HG02943 (cell line): ENCODE measurements at regions not wholly inside any gene's neighbourhood (a gene's known extent, or its start where the extent isn't known, plus 50 kb on each side); places are given as distances from the start of the nearest gene placed in this dataset.
"Not testable (repeated sequence)": the region's sequence is repeated elsewhere in the genome, so short reads cannot be mapped to it uniquely, and the experiment has no call there.

Experiments
- ATAC-seq: cut with Tn5 transposase; IDR thresholded peaks from one replicate; pipeline ENCODE4 v1.9.1; 2021; ENCODE audit warnings: mild to moderate bottlenecking, low read depth, moderate library complexity; ENCODE audit not compliant: unreplicated experiment

GRCh38 chr21:25176637-25177412 lies 430.5 kb downstream of the MRPL39 start:
- ATAC-seq = peak; percentile 86

GRCh38 chr21:25175938-25176337 lies 431.3 kb downstream of the MRPL39 start:
- peak; percentile 77 for ATAC-seq

GRCh38 chr21:25171438-25171837 lies 435.8 kb downstream of the MRPL39 start:
- ATAC-seq = no peak

- no peak for ATAC-seq
These were observed 436.6 kb downstream of the MRPL39 start for GRCh38 chr21:25170681-25171080.

- ATAC-seq = no peak
These were observed 437.9 kb downstream of the MRPL39 start for GRCh38 chr21:25169370-25169769.

GRCh38 chr21:25166904-25167303 lies 440.4 kb downstream of the MRPL39 start:
- not testable (repeated sequence) for ATAC-seq

GRCh38 chr21:25161571-25161970 lies 445.7 kb downstream of the MRPL39 start:
- ATAC-seq = no peak

GRCh38 chr21:25155020-25155419 lies 452.3 kb downstream of the MRPL39 start:
- not testable (repeated sequence) for ATAC-seq

- ATAC-seq = no peak
These were observed 458.3 kb downstream of the MRPL39 start for GRCh38 chr21:25149022-25149421.

GRCh38 chr21:25139414-25139813 lies 467.9 kb downstream of the MRPL39 start:
- no peak for ATAC-seq

GRCh38 chr21:25133939-25134338 lies 473.3 kb downstream of the MRPL39 start:
- no peak for ATAC-seq

GRCh38 chr21:25127811-25128210 lies 479.5 kb downstream of the MRPL39 start:
- no peak for ATAC-seq

GRCh38 chr21:25127007-25127406 lies 480.3 kb downstream of the MRPL39 start:
- ATAC-seq = no peak

- ATAC-seq = no peak
These were observed 480.7 kb downstream of the MRPL39 start for GRCh38 chr21:25126564-25126963.

- ATAC-seq = no peak
These were observed 488.6 kb downstream of the MRPL39 start for GRCh38 chr21:25118648-25119047.

GRCh38 chr21:25115021-25115420 lies 492.3 kb downstream of the MRPL39 start:
- no peak for ATAC-seq

- ATAC-seq = no peak
These were observed 499.6 kb downstream of the MRPL39 start for GRCh38 chr21:25107708-25108107.

GRCh38 chr21:25103500-25104207 lies 503.6 kb downstream of the MRPL39 start:
- ATAC-seq = no peak

- ATAC-seq = no peak
These were observed 509.6 kb downstream of the MRPL39 start for GRCh38 chr21:25097648-25098047.

GRCh38 chr21:25094695-25095094 lies 512.6 kb downstream of the MRPL39 start:
- no peak for ATAC-seq

- no peak for ATAC-seq
These were observed 514.8 kb downstream of the MRPL39 start for GRCh38 chr21:25092441-25093011.

GRCh38 chr21:25081096-25081495 lies 526.2 kb downstream of the MRPL39 start:
- ATAC-seq = no peak
